Mesenteric fat pad (tissue), 1 donor: ENCODE measurements at regions not wholly inside any gene's neighbourhood (a gene's known extent, or its start where the extent isn't known, plus 50 kb on each side); places are given as distances from the start of the nearest gene placed in this dataset.
"Not testable (repeated sequence)": the region's sequence is repeated elsewhere in the genome, so short reads cannot be mapped to it uniquely, and the experiment has no call there.

Experiments used
- DNase-seq: peaks from one replicate; pipeline ENCODE4 v3.0.0-alpha.2; 2020; ENCODE audit warnings: low spot score
- donor health status: DM: yes; HTN: yes; CAD: no.

- DNase-seq: not testable (repeated sequence)
Measured at GRCh38 chr2:84054577-84054976, 404.5 kb downstream of the SUCLG1 start.

DNA sequence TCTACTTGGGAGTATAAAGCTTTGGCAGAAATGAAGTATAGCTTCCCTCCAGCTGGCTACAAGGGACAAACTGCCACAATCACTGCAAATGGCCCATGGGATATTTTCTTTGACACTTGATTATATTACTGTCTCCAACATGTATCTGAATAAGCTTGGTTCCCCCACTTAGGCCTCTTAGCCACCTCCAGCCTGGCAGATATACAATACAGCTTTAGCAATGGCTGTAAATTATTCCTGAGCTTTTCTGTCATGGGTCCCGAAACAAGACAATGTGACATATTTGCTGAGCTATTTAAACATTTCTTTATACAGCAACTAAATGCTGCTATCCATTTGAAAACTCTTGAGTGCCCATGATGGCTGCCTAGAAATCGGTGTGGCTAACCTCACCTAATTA, 406.2 kb downstream of the SUCLG1 start:
- no peak for DNase-seq

DNA sequence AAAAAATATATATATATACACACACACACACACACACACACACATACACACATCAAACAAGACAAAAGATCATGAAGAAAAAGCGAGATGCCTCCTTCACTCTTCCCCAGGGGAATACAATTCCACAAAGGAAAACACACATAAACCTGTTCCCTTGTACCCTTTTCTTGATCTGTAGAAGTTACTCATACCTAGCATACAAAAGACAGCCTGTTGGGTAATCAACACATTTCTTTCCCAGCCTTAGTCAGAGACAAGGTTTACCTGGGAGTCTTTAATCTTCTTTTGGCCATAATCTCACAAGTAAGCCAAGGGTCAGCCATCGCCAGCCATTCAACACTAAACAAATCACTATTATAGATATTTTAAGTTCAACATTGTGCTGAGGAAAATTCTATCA, 407.0 kb downstream of the SUCLG1 start:
- no peak for DNase-seq

DNA sequence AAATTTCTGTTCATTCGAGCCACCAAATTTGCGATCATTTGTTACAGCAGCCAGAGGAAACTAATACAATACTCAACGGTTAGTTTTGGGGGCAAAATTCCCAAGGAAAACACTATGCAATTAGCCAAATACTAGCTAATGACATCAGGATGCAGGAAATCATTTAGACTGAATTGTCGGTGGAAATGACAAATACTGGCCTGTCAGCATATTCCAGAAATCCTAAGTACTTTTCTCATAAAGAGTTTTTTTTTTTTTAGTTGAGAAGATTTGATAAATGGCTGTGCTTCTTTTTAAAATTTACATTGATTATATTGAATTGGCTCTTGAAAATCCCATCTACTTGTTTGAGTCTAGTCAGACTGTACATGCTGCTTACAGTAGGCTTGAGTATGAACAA, 410.1 kb downstream of the SUCLG1 start:
- no peak for DNase-seq

GRCh38 chr2:84041506-84041905, 417.6 kb downstream of the SUCLG1 start:
- no peak for DNase-seq

DNA sequence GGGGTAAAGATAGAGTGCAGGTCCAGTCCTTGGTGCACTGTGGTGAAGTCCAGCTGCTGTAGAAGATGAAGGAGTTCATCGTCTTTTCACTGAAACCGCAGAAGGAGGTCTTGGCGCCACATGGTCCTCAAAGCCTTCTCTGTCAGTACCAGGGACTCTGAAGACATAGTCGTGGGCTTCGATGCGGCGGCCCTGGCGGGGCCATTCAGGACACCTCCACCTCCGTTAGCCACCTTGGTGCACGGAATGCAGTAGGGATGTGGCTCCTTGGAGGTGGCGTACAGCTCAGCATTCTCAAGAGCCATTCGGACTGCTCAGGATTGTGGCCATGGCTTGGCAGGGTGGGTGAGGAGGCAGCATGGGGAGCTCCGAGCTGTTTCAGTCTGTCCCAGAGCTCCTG, 418.8 kb downstream of the SUCLG1 start:
- no peak for DNase-seq

DNA sequence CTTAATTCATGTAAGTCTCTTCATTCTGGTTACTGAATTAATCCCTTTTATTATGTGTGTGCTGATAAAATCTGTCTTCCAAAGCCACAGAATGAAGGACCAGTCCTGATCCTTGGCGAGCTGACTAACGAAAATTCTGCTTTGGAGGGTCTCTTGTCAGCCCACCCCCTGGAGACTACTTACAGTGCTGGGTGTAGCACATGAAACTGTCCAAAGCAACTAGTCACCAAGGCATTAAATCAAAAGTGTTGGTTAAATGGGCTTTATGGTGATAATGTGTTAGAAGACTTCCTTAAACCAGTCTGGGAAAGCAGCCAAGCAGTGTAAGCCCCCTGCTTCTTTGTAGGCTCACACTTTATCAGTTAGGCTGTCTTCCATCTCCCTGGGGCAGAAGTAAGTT, 420.2 kb downstream of the SUCLG1 start:
- no peak for DNase-seq

GRCh38 chr2:84033347-84033974, 425.6 kb downstream of the SUCLG1 start:
- no peak for DNase-seq

DNA sequence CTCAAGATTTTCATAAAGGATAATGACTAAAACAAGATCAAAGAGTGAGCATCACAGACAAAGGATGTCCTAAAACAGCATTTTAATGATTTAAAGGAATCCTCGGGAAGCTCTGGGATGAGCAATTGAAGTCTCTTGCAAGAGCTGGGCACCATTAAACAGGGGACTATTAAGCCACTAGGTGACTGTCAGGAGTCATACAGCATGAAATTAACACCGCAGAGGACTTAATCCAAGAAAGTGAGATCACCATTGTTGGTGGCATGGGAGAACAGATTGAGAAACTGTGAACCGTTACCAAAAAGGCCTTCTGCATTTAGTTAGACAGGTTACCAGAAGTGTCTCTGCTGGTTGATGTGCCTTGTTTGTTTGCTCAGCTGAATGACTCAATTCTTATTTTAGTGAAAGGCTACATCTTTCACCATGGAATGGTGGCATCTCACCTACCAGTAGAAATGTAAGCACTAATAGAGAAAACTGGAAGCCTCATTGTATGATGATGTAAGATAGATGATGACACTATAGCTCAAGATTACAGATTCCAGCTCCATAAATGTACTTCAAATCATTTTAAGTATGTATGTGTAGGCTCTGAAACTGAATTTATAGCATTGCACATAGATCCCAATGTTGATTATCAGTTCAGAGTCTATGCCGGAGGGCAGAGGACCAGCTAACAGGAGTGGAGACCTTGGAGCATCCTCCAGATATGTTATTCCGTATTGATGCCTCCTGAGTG, 427.6 kb downstream of the SUCLG1 start:
- no peak for DNase-seq

- no peak for DNase-seq
Measured at GRCh38 chr2:84029903-84030575, 429.0 kb downstream of the SUCLG1 start.

DNA sequence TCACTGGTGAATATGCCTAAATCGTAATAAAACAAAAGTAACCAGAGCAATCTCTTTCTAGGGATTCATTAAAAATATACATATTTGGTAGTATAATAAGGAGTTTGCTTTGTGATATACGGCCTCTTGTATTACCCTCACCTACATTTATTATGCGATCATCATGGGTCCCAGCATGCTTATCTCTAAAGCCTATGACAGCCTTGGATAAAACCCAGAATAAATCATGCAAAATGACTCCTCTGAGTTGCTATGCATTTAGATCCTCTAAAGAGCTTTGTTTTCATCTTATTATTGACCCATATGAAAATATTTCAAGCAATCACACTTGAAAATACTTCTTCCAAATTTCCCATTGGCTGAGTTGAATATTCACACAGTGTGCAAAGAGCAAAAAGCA, 432.3 kb downstream of the SUCLG1 start:
- no peak for DNase-seq

DNA sequence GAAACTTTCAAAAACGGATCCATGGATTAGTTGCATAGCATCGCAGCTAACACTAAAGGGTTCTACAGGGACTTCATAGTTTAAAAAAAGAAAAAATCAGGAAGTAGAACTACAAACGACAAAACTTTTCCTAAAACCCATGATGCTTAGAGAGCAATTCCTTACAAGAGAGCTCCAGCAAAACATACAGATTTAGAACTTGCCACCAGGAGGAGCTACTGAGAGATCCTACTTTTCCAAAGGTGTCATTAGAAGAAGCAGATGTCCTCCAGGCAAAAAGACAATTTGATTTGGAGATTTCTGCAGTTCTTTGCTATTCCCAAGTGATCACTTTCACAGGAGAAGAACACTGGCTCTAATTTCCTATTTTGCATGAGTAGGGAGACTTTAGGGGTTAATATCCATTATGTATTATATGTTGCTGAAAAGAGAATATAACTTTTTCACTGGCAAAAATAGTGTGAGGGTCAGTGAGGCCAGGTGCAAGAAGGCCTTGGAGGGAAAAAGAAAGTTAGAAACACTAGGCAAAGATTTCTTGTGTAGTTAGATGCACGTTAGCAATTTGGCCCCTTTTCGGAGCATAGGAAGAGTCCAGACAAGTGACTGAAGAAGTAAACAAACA, 436.2 kb downstream of the SUCLG1 start:
- no peak for DNase-seq

DNA sequence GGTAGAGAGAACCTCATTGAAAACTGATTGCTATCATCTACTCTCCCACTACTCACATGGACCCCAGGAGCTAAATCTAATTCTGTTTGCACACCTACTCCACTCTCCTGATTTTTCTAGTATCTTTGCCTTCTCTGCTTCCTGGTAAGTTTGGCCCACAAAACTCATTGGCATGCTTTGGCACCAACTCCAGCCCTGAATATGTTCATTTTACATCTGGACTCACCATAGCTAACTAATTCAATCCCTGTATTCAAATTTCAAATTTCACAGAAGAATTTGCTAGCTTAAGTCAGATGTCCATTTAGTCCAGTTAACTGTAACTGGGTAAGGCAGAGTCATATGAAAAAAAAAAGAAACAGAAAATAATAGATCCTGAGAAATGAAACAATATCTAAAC, 442.1 kb downstream of the SUCLG1 start:
- DNase-seq: no peak

DNA sequence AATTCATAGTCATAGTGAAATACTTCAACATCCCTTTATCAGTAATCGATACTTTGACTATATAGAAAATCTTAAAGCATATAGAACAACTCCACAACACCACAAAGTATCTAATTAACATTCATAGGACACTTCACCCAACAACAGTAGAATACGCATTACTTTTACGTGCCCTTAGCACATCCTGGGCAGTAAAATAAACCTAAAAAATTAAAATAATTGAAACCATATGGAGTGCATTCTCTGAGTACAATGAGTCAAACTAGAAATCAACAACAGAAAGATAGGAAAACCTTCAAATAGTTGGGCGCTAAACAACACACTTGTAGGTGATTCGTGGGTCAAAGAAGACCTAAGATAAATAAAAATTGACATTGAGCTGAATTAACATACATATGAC, 442.9 kb downstream of the SUCLG1 start:
- no peak for DNase-seq

DNA sequence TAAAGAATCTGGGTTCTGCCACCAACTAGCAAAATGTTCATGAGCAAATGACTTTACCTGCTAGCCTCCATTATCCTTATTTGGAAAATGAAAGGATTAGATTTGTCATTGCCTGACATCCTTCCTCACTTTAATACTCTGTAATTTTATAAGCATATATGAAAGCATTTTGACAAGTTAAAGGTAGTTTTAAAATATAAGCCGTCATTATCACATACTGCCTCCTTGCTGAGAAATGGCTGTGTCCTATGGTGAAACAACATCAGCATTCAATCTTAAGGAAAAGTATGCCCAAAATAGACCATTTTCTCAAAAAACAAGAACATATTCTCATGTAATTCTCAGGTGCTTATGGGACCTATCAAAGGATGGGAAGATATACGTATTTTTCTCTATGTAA, 461.2 kb downstream of the SUCLG1 start:
- no peak for DNase-seq

DNA sequence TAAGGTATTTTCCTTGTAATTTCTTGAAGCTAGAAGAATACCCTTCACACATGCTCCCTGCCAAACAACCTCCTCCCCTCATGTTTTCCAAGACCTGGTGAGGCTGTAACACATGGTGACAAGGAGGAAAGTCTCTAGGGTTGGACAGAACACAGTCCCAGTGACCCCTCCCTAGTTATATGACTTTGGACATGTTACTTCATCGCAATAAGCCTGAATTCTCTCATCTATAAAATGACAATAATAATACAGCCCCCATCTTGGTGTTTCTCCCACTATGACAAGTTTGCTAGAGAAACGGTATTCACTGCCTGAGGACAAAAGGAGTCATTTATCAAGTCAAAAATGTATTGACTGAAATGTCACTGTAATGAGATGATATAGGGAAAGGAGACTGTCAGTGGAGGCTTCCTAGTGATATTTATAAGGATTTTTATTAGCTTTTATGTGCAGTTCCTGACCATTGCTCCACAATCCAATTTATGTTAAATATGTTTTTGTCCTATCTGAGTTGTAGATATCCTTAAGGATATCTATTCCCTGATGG, 464.4 kb downstream of the SUCLG1 start:
- no peak for DNase-seq

DNA sequence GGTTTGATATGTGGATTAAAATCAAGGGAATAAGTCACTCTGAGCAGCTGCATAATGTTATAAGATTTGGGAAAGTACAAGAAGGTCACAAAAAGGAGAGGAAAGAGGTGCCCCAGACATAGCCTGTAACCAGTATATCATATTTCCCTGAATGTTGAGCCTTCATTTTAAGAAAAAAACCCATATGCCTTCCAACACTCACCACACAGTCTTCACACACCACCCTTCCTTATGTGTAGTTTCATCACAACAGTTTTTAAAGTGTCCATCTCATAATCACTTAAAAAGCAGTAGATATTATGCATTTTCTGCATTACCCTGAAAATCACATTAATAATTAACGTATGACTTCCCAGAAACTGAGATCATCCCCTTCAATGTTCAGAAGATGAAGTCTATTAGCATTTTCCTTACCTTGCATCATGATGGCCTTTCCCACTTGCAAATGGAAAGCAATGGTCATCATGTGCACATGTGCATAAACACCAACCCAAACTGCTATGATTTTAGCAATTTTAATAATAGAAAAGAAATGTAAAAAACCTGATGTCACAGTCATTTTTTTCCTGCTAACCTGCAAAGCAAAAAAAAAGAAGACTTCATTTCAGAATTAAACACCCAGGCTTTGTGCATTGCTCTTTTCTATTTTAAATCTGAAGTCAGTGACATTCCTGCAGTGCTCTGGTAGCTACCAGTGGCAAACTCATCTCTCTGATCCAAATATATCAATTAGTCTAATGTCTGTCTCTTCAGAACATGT, 465.0 kb downstream of the SUCLG1 start:
- DNase-seq: no peak

- DNase-seq: no peak
Measured at GRCh38 chr2:83991992-83992391, 467.1 kb downstream of the SUCLG1 start.

GRCh38 chr2:83990636-83991035, 468.4 kb downstream of the SUCLG1 start:
- no peak for DNase-seq

GRCh38 chr2:83976628-83977027, 482.5 kb downstream of the SUCLG1 start:
- DNase-seq: peak; percentile 71

DNA sequence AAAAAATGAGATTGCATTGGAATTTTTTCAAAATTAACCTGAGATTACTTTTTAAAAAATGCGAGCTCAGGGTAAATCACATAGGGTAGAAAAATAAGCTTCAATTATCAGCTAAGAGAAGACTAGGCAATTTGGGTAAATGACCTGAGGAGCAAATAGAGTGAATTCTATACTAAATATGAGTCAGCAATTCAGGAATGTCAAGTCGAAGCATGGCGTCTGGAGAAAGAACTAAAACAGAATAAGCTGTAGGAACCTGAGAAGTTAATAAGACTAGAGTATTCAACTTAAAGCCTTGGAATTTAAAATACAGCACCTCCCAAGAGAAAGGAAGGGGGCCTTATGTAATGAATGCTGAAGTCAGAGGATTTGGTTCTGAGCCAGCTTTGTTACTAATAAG, 487.0 kb downstream of the SUCLG1 start:
- no peak for DNase-seq
